MM.1S (cell line): ENCODE measurements at regions not wholly inside any gene's neighbourhood (a gene's known extent, or its start where the extent isn't known, plus 50 kb on each side); places are given as distances from the start of the nearest gene placed in this dataset.

Experiments
- CTCF ChIP-seq: fragments of 300-600 bp; sonication (generic); IDR thresholded peaks from 2 replicates; pipeline ENCODE4 v1.5.1; 2016; ENCODE audit warnings: antibody characterized with exemption, low read length, mixed read lengths
- EZH2 ChIP-seq: fragments of 300-600 bp; sonication (generic); optimal IDR thresholded peaks from 2 replicates; pipeline ENCODE3; 2017; ENCODE audit warnings: low read depth, mild to moderate bottlenecking, antibody characterized with exemption, low read length, mixed read lengths
- EZH2phosphoT487 ChIP-seq: fragments of 300-600 bp; sonication (generic); IDR thresholded peaks from 2 replicates; pipeline ENCODE4 v1.6.1; 2018; ENCODE audit warnings: antibody characterized with exemption, low read length

- no peak for TF ChIP-seq CTCF
- no peak for TF ChIP-seq EZH2phosphoT487
- TF ChIP-seq EZH2, result no peak
These were observed 173.6 kb upstream of the PRSS58 start for GRCh38 chr7:142431491-142431890.
